DMS153 treated with DMSO at 0.1 percent for 48 hours (cell line): ENCODE measurements at regions not wholly inside any gene's neighbourhood (a gene's known extent, or its start where the extent isn't known, plus 50 kb on each side); places are given as distances from the start of the nearest gene placed in this dataset.
"Not testable (repeated sequence)": the region's sequence is repeated elsewhere in the genome, so short reads cannot be mapped to it uniquely, and the experiment has no call there.

Experiments used
- DNase-seq: peaks from one replicate; lab custom pipeline; 2025; ENCODE audit not compliant: unreplicated experiment; lab: John Stamatoyannopoulos, UW

DNA sequence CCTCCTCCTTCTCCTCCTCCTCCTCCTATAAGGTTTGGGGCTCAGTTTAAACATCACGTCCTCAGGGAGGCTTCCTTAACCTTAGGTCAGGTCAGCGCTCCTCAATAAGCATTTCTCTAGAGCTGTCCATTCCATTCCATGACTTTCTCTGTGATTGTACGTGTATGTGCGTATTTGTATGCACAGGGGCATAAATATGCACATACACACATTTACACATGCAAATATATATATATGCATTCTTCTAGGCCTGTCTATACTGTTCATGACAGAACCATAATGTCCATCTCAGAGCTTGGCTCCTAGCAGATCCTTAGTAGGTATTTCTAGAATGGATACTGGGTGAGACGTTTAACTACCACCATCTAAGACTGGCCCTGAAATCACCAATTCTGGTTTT is 258.6 kb downstream of the STIM2 start:
- no peak for DNase-seq

DNA sequence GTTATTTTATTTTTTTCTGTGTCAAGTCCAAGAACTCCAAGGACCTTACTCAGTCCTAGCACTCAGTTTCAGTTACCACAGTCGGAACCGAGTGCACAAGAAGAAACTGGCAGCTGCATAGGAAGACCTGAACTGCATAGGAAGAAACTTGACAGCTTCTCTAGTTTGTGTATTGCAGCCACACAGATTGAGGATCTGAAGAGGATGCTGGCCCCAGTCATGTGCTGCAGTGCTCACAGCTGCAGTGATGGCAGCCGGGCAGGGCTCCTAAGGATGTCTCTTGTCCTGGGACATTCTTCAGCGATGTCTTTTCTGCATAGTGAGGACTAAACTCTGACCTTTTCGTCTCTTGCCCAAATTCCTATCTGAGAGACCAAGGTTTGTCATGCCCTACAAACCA is 261.2 kb downstream of the STIM2 start:
- no peak for DNase-seq

DNA sequence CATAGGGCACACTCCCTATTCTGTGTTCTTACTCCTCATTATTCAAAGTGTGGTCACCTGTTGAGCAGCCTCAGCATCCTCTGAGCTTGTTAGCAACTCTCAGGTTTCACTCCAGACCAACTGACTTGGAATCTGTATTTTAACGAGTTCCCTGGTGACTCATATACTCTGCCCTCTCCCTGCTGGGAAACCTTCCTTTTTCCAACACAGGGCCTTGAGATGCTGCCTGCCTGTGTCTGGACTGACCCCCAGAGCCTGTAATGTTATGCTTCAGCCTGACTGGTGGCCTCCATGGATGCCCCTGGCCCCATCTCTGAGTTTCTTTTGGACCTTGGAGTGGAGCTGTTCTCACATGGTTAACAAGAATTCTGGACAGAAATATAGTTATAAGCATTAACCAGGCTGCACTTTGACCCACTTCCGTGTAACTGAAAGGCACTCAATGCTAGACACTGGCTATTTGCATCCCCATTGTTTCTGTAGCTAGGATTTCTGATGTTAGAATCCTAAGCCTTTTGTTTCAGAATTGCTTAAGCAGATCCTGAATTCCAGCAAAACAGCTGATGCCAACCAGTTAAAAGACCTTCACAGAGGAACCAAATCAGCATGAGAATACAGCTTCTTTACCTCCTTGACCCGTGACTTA is 262.6 kb downstream of the STIM2 start:
- no peak for DNase-seq

DNA sequence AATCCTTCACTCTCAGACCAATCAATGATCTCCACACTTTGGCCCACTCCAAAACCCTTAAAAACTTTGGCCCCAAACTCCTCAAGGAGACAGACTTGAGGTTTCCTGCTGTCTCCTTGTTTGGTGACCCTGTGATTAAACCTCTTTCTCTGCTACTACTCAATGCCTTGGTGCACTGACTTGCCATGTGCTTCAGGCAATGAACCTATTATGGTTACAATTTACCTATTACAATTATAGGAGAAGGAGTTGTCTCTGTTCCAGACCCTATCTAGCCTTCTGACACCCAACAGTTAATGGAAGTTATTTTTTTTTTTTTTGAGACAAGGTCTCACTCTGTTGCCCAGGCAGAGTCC is 263.1 kb downstream of the STIM2 start:
- no peak for DNase-seq

DNA sequence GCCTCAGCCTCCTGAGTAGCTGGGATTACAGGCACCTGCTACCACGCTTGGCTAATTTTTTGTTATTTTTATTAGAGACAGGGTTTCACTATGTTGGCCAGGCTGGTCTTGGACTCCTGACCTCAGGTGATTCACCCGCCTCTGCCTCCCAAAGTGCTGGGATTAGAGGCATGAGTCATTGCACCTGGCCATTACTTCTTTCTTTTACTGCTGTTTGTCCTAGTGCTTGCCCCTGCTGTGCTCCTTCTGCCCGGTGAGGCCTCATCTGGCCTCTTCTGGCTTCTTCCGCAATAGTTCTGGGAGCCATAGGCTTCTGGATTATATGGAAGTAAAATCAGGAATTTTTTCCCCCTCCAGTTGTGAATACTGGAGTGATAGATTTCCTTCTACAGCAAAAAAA is 266.3 kb downstream of the STIM2 start:
- DNase-seq = not testable (repeated sequence)

DNA sequence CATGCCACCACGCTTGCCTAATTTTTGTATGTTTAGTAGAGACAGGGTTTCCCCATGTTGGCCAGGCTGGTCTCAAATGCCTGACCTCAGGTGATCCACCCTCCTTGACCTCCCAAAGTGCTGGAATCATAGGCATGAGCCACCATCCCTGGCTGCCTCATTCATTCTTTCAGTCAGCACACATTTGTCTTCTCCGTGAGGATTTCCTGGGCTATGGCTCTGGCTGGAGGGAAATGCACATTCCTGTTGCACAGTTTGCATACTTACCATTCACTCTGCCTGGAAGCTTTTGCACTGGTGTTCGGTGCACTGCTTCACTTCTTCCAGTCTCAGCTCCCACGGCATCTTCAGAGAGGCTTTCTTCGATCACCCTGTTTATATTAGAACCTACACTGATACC is 267.8 kb downstream of the STIM2 start:
- no peak for DNase-seq

DNA sequence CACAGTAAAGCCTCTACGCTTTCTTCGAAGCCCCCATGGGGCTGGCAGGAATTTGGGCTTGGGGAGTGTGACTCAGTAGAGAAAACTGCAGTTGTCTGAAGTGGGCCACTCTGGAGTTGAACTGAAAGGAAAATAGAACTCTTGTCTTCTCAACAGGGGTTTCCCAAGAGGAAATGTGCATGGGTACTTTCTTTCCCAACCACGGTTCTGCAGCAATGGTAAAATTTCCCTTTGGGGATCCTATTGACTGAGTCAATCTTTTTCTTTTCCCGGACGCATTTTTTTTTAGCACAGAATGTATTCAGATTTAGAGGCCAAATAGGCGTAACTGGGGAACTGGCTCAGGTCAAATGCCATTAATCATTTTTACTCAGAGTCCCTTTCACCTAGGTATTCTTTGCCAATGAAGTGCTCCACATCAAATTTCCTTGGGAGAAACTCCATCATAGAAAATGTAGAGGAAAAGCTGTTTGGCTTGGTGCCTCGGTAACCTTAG is 269.3 kb downstream of the STIM2 start:
- no peak for DNase-seq

DNA sequence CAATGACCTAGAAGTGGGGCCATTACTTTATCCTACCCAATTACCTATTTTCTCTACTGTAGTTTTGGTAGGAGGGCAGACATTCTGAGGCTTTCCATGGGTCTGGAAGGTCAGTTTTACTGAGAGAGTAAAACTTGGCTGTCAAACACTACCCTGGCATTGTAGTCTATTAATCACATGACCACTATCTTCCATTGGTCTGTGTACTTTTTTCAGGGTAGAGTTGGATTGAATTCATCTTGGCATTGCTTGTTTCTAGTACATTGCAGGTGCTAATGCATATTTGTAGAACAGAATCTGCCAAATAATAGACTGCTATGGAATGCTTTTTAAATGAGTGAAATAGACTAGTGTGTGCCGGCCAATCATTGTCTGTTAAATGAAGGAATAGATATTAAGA is 271.9 kb downstream of the STIM2 start:
- no peak for DNase-seq

DNA sequence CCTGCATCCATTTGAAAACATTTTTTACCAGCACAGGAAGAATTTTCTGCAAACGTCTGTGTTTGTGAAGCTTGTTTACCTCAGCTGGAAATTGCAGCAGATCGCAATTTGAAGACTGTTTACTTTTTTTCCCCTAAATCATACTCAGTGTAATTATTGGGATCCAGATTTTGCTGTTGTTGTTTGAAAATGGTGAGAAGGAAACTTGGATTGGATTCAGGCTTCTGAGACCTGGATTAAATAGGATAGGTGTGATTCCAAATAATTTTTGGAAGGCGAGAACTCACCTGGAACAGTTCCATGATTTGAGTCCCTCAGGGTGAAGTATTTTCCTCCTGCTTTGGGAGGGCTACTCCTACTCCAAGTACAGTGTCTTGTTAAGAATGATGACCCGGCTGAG is 279.8 kb downstream of the STIM2 start:
- no peak for DNase-seq

DNA sequence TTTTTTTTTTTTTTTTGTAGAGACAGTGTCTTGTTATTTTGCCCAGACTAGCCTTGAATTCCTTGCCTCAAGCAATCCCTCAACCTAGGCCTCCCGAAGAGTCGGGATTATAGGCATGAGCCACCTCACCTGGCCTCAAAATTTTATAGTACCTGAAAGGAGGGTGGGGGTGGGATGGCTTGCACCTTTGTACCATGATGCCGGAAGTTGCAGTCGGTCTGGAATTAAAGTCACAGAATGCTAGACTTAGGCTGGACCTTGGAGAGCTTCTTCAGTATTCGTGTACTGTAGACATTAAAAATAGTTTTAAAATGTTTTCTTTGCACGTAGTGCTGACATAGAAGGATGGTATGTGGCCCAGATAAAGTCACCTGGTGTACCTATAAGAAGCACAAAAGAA is 280.9 kb downstream of the STIM2 start:
- DNase-seq = no peak

DNA sequence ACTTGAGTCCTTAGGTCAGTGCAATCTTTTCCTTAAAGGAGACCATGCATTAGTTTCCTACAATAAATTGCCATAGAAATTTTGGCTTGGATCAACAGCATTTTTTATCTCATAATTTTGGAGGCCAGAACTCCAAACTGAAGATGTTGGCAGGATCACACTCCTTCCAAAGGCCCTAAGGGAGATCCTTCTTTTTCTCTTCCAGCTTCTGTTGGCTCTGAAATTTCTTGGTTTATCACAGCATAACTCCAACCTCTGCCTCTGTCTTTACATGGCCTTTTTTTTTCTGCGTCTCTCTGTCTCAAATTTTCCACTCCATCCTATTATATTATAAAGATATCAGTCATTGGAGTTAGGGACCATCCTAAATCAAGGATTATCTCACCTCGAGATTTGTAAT is 282.2 kb downstream of the STIM2 start:
- DNase-seq = no peak

DNA sequence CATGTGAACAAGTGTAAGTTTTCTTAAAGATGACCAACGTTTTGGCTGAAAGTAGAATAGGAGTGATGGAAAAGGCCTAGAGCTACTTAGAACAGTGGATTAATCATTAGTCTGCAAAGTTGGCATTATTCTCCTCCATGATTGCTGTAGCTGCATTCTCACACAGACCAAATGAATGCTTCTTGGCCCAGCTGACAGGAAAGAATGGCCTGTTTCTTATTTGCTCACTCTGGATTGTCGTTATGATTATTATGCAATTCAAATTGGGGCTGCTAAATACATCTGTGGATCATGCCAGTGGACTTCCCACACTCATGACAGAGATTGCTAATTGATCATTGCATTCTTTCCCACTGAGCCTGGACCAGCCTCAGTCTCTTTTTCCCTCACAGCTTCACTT is 285.0 kb downstream of the STIM2 start:
- DNase-seq = no peak

DNA sequence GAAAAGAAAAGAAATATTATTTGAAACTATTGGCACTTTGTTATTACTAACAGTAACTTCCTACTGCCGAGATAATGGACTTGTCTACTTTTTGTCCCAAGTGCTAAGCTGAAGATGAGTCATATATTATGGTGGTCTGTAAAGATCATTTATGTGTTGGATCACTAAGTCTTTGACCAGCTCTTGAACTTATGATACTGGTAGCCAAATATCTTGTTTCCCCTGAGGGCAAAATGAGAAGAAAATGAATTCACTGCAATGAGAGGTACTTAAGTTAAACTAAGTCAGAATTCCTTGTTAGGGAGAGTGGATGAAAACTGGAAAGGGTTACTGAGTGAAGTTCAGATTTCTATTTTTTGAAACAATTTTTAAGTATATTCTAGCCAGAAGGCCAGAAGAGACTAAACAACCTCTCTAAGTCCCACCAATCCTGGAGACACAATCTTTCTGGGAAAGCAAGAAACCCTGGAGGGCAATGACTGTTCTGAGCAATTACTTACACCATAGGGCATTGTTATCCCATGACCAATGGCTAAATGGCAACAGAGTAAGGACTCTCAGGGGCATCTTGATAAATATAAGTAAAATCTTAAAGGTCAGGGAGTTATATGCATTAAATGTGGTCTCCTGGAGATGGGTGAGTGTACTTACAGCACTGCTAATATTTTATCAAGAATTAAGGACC is 287.7 kb downstream of the STIM2 start:
- DNase-seq = no peak

DNA sequence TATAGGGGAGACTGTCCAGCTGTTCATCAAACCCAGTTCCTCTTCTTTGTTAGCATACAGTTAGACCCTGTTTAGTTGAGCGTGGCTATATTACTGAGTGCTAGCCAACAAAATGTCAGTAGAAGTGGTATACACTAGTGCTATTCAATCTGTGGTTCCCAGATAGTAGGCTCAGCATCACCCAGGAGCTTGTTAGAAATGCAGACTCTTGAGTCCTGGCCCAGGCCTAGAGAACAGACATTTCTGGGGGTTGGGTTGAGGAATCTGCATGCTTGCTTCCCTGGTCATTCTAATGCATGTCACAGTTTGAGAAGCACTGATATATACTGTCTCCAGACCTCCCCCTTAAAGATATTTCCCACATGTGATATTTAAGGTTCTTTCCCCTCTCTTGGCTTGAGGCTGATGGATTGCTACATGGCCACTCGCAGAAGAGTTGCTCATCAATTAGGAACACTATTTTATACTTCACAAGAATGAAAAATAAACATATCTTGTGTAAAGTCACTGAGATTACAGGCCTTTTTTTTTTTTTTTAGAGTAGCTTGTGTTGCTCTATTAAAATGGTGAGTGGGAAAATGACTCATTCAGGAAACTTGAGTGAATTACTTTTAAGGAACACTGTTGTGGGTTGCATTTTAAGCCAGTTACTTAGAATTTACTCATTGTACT is 289.0 kb downstream of the STIM2 start:
- DNase-seq = no peak

DNA sequence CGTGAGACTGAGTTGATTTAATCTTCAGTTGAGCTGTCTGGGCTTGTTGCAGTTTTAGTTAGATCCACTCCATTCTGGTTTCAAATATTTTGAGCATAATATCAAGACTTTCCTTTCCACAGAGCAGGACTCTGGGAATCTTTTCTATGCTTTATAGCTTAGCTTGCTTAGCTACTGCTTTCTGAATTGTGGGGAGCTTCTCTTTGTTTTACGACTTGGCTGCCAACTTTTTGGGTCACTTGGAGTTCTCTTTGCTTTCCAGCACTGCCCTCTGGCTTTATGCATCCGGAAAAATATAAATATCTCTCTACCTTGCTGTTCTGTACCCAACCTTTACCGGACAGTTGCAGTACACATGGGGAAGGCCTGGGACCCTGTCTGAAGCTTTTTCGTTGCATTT is 292.1 kb downstream of the STIM2 start:
- no peak for DNase-seq

DNA sequence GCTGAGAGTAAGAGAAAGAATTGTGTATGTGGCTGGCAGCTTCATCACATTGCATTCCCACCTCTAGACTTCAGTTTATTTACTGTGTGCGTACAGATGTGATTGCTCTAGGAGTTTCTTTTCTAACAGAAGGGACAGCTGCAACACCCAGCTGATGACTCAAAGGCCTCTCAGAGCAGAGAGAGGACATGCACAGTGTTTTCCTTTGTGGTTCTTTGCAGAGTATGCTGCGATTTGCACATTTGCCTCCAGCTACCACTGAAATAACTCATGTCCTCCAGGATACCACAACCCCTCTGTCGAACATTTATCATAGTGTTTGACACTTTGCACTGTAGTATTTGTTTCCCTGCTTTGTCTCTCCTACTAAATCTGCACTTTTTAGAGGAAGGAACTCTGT is 294.1 kb downstream of the STIM2 start:
- DNase-seq = no peak

DNA sequence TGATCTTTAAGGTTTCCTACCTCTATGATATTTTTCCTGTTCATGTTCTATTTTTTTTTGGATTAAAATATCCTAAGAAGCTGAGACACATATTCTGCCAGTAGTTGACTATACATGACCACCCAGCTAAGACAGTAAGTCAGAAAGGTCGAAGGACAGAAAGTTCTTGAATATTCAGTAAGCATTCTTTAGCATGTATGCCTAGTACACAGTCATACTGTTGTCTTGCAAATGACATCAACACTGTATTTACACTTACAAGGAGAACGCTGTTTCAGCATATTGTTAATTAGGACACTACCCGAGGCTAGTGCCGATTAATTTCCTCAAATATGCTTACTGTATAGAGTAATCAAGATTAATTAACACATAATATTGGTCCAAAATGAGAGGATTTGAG is 300.6 kb downstream of the STIM2 start:
- DNase-seq = no peak

DNA sequence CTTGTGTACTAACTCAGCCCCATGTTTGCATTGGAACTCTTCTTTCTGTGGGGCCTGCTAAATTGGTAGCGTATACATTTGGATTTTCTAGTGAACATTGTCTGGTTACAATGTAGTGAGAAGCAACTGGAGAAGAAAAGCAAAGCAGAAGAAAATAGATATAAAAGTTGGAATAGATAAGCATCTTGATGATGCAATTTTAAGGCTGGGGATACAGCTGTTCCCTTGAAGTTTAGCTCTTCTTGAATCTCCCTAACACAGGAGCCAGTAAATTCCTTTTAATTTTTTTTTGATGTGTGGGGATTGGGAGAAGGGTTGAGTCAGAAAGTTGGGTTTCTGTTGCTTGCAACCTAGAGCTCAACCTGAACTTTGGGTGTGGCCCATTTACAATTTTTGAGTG is 308.1 kb downstream of the STIM2 start:
- no peak for DNase-seq

DNA sequence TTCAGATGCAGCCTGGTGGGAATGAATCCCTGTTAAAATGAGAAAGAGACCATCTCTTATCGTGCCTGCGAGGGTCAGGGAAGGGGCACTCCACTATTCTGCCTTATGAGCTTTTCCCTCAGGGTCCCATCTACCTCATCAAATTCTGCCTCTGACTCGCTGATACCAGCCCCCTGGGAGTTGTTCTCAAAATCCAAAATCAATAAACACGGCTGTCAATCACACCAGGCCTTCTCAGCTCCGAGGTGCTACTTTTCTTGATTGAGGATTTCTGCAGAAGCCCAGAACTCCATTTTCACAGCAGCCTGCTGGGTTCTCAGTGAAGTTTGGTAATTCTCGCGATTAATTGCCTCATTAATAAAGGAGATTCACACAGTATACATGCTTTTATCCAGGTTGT is 312.6 kb downstream of the STIM2 start:
- no peak for DNase-seq

DNA sequence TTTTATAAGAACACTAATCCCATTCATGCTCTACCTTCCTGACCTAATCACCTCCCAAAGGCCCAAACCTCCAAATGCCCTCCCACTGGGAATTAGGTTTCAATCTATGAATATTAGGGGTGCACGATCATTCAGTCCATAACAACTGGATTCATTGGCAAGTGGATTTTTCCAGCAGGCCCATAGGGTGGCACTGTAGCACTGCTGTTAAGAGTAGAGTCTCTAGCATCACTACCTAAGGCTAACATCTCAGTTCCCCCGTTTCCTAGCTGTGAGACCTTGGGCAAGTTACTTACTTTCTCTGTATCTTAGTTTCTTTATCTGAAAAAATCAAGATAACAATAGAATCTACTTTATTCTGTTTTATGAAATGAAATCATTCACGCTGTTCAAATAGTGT is 315.8 kb downstream of the STIM2 start:
- peak; percentile 10 for DNase-seq

DNA sequence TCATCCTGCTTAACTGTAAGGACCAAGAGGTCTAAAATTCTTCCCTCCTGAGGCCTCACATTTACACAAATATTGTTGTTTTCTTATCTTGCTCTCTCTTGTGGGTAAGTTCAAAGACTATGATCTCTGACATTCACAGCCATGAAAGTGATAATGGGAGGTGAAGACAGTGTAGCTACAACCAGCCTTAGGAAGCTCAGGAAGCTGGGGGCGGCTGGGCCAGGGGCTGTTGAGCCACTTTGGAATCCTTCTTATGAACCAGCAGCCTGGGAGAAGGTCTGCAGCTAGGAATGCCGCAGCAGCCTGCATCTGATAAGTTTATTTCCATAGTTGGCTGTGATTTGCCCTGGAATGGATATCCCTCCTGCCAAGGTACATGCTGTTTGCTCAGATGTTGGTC is 316.2 kb downstream of the STIM2 start:
- DNase-seq = no peak

DNA sequence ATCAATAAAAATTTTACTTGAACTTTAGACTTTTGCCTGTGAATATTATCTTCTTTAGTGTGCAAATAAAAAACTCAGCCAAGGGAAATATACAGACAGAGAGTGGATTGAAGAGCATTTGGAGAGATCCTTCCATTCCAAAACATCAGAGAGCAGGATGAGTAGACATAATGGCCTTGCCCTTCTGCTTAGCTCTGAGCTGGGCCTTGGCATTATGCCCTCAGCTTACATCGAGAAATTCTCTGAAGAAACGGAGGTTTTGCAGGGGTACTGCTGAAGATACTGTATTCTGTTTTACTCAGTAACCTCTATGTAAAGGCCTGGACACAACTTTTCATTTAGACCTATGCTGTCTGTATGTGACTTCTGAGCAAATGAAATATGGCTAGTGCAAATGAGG is 317.4 kb downstream of the STIM2 start:
- no peak for DNase-seq

DNA sequence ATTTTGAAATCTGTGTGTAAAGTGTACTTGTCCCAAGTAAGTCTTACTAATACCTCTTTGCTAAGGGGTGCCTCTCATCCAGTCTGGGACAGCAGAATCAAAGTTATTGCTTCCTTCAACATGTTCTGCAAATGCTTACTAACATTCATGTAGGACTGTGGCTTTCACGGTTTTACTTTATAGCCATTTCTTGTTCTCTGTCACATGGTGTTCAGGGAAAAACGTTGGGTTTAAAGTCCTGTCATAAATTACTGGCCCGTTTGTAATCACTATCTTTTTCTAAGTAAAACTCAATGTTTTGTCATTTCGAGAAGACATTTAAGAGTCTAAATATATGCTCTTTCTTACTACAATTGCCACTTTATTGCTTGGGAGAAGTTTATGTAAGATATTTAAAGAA is 321.1 kb downstream of the STIM2 start:
- DNase-seq = no peak
